Retina (tissue), 1 donor: ENCODE measurements at regions not wholly inside any gene's neighbourhood (a gene's known extent, or its start where the extent isn't known, plus 50 kb on each side); places are given as distances from the start of the nearest gene placed in this dataset.
"Not testable (repeated sequence)": the region's sequence is repeated elsewhere in the genome, so short reads cannot be mapped to it uniquely, and the experiment has no call there.

ENCODE experiments used
- DNase-seq: peaks from one replicate; pipeline ENCODE4 v3.0.0-alpha.2; 2016

DNA sequence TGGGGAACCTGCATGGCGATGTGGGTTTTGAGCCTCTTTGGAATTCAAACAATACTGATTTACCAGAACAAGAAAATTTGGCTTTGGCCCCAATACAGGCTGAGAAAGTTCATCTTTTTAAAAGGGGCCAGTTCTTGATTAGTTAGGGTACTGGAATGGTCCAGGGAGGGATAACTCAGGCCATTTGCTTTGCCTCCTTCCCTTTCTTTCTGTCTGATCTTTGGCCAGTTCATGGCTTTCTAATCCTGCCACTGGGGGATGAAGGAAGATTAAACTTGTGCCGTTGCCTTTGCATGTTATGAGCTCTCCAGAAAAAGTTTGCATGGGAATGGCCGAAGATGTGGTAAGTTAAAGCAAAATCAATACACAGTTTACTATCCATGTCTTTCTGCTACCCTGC is 78.4 kb downstream of the ADAMTS15 start:
- DNase-seq: no peak

GRCh38 chr11:130527636-130528297 is 79.3 kb downstream of the ADAMTS15 start:
- no peak for DNase-seq

DNA sequence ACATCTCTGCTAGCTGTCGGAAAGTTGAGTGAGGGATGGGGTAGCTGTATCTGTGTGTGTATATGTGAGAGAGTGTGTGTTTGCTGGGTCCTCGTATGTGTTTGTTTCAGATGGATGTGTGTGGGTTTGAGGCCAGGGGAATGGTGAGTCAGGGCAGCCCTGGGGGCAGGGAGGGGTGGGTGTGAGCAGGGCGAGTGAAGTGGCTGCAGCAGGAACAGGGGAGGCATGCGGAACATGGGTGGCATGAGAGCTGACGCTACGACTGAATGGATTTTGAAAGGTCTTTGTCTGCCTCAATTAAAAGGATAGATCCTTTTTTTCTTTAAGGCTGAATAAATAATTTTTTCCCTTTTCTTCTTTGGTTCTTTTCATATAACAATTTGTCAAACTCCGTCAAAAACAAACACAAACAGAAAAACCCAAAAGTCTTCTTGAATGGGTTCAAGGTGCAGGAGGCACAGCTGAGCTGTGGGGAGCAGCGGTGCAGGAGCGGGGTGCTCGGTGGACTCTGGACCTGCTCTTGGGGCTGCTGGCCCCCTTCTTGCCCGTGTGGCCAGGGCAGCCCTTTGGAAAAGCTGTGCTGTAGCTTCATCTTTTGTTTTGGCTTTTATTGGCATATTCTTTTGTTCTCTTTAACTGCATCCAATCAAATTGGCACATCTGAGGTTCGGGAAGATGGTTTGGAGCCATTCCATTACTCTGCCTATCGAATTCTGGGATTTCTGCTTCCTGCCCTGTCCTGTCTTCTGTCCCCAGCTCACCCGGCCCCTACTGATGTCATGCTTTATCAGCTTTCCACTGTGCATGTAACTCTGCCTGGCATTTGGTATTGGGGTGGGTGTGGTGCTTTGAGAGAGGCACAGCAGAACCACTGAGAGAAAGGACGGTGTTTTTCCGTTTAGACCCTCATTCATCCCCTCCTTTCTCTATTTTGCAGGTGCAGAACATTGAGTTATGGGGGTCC is 80.1 kb downstream of the ADAMTS15 start:
- no peak for DNase-seq

DNA sequence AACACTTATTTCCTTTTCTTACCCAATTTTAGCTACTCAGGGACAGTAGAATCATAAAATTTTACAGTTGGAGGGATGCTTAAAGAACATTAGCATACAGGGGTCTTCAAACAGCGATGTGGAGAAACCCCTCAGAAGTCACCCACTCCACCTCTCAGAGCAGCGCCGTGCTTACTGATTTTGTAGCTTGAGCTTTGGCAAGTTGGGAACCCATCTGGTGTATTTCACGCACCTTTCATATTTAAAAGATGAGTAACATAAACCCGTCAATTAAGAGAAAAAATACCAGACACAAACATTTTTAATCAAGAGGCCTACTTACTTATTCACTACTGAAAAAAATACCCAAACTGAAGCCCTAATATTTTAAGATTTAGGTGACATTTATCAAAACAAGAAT is 80.9 kb downstream of the ADAMTS15 start:
- DNase-seq: no peak

DNA sequence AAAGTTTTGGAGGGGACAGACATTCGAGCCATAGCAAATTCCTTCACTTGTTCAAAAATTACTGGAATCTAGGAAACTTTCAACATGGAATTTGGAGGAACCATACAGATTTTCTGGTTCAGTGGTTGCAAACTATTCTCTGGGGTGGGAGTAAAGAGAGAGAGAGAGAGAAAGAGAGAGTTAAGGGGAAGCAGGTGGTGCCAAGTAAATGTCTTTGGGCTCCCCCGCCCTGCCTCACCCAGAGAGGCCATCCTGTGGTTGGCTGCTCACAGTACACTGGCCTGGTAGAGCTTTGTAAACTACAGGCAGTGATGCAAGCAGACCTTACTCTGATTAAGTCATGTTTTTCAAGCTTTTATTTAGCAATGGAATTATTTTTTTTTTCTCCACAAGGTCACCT is 82.6 kb downstream of the ADAMTS15 start:
- no peak for DNase-seq

DNA sequence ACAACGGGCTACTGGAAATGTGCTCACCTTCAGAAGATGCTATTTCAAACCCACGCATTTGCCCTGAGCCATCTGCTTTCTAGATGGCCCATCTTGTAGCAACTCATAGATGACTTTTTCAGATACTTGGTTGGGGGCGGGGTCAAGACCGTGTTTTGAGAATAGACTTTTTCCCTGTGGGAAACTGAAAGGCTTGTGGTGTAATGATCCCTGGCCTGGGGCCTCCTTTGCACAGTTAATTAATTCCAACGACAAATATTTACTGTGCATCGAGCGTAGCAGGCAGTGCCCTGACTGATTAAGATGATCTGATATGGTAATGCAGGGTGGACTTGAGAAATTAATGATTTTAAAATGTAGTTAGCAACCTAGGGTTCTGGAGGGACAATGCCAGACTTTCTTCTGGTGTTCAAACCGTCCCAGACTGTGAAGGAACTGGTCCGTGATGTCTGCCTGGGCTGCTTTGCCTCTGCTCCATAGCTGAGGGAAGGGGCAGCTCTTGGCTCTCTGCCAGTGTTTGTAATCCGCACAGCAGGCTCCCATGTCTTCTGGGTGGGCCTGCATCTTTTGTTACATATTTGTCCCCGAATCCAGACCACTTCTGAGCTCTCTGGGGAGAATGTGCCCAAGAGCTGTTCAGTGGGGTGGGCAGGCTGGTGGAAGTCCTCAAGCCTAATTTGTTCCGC is 84.8 kb downstream of the ADAMTS15 start:
- DNase-seq: peak; percentile 89

DNA sequence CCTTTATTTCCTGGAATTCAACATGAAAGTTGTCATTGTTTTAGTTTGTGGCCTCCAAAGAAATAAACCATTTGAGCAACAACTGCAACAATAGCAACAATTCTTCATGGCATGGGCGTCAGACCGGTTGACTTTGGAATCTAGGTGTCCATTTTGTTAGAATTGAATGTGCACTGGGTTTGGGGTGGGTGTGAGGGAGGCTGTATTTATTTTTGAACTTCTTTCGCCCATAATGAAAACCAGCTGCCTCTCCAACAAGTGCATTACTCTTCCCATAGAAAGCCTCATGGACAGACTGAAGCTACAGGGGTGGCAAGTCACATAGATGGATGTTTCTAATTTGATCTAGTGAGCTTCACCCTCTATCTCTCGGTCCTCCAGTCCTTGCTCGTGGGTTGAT is 85.4 kb downstream of the ADAMTS15 start:
- DNase-seq: no peak

DNA sequence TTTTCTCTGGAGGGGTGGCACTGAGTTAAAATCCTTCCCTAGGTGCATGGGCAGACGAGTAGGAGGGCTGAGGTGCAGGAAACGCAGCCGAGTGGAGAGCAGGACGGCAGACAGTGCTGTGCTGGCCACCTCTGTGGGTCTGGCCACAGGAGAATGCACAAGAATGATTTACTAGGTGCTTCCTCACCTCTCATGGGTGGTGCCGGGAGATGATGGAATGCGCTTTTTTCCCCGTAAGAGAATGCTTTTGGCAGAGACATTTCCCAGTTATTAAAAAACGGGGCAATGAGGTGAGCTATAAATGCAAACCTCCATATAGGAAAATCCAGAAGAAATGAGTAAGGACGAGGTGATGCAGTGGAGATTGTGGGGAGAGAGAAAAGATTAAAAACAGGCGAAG is 86.1 kb downstream of the ADAMTS15 start:
- no peak for DNase-seq

- DNase-seq: peak; percentile 32
Measured at GRCh38 chr11:130535520-130535919, 87.1 kb downstream of the ADAMTS15 start.

- DNase-seq: no peak
Measured at GRCh38 chr11:130536106-130537040, 87.9 kb downstream of the ADAMTS15 start.

DNA sequence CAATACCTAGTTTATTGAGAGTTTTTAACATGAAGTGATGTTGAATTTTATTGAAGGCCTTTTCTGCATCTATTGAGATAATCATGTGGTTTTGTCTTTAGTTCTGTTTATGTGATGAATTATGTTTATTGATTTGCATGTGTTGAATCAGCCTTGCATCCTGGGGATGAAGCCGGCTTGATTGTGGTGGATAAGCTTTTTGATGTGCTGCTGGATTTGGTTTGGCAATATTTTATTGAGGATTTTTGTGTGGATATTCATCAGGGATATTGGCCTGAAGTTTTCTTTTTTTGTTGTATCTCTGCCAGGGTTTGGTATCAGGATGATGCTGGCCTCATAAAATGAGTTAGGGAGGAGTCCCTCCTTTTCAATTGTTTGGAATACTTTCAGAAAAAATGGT is 91.2 kb downstream of the ADAMTS15 start:
- not testable (repeated sequence) for DNase-seq

DNA sequence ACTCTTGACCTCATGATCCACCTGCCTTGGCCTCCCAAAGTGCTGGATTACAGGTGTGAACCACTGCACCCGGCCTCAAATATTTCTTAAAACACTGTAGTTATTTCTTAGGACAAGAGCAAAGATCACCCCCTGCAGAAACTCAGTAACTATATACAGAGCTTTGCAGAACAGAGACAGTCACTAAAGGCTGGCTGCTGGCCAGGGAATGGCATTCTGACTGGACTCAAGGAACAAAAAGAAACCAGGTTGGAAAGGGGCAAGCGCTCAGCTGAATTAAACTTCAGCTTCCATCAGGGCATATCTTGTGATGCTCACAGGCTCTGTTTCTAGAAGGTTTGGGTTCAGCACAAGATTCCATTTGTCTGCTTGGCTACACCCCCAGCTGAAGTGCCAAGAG is 95.8 kb downstream of the ADAMTS15 start:
- no peak for DNase-seq

DNA sequence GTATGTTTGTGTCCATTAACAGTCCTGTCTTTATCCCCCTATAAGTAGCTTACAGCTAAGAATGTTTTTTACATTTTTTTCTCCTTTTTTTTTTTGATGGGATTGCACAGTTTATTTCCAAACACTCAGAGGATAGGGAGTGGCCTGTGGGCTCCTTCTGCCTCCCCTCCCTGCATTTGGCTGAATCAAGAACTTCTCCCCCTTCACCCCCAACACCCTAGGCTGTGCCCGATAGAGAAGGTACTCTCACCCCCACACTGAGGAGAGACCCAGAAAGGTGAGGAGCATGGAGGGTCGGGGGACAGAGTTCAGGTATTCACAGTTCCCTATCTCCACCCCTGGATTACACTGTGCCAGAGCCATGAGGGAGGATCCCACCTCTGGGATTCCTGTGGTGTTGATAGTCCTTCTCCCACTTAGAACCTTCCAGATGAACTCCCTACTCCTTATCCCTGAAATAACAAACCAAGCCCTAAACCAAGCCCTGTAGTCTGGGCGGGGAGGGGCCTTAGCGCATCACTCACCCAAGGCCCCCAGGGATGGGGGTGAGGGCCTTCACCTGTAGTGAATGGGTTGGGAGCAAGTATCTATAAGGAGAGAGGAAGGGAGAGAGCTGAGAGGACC is 97.1 kb downstream of the ADAMTS15 start:
- no peak for DNase-seq

- no peak for DNase-seq
Measured at GRCh38 chr11:130546438-130546837, 98.0 kb downstream of the ADAMTS15 start.

DNA sequence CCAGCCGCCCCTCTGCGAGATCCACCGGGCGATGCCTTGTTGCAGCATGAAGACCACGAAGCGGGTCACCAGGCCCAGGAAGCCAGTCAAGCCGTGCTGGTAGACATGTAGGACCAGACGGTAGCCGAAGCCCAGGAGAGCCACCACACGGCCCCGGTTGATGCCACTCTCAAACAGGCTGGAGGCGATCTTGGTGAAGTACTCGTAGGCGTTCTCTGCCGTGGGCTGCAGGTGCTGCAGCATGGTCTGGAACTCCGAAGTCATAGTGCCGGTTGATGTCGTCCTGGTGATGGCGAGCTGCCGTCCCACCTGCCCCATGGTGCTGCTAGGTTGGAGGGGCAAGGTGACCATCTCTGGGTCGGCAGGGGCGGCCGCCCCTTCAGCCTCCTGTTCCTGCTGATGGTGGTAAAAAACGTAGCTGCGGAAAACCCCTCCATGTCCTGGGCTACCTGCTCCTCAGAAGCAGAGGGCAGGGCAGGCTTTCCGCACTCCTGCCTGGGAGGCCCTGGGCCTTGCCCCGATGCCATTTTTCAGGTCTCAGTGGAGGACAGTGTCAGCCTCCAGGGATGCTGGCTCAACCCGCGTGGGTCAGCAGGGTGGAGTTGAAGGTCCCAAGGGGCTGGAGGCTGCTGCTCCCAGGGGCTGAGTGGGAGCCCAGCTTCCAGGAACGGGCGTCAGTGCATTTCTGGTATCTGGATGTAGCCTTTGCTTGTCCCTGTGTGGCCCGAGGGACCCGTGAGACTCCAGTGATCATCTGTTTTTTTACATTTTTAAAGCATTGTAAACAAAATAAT is 98.7 kb downstream of the ADAMTS15 start:
- no peak for DNase-seq

- DNase-seq: no peak
Measured at GRCh38 chr11:130547761-130548490, 99.5 kb downstream of the ADAMTS15 start.

DNA sequence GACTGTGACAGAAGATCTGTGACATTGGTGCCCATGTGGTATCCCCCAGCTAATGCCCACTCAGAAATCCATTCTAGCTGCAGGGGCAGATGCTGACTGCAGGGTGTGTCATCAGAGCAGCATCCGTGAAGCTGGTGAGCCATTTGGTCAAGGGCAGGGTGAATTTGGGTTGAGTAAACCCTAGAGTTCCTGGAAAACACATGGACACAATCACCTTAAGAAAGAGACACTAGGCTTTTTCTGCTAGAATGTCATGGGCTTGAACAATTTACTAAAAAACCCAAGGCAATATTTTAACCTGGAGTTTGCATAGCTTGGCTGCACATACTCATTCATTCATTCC is 100.0 kb downstream of the ADAMTS15 start:
- no peak for DNase-seq

DNA sequence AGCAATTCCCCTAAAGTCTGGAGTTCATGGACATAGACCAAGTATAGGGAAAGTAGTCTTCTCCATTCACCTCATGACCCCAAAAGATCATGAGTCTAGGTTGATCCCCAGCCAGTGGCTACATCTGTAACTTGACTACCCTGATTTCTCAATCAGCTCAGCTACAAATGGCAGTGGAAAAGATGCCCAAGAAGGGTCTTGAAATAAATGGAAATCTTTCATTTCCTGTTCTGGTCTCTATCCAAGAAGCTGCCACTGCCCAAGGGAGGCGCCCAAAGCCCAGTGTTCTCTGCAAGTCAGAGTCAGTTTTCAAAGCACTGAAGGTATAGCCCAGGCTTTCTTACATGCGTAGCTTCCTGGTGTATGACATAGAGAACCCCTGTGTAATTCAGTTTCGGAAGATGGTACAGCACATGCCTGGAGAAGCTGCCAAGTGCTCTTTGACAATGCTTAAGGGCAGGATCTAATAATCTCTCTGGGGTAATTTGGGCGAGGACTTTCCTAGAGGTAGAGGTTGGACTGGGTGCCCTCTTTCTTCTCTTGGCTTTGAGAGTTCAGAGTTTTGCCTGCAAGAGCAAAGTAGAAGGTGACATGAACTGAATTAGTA is 101.1 kb downstream of the ADAMTS15 start:
- DNase-seq: no peak

DNA sequence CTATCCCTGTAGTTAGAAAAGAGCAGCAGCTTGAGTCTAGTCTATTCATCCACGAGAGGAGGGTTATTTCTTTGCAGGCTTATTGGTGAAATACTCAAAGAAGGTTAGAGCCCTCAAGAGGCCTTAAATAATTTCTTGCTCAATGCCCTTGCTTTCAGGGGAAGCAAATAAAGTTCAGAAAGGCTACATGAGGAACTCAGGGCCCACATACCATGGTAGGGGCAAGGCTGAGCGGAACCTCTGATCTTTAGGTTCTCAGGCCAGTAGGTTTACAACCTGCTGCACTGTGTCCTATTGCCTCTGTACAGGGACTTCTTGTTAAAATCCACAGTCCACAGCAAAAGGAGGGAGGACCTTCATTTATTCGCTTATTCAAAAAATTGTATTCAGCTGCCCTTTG is 101.7 kb downstream of the ADAMTS15 start:
- no peak for DNase-seq

DNA sequence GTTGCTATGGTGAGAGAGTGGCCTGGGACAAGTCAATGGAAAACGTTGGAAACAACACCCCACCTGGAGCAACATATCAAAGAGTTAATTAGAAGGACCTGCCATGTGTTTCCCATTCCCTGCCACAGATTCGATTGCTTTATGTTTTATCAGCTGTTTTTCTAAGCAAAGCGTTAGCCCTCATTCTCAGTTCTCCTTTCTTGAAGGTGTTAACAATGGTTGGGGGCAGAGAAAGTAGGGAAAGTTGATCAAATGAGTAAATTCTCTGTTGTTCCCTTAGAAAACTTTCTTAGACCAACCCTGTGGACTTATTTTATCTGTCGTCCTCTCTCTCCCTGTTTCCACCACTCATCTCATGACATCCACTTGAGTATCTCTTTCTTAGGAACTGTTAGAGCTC is 102.5 kb downstream of the ADAMTS15 start:
- no peak for DNase-seq
